ENCODE measurements at regions not wholly inside any gene's neighbourhood (a gene's known extent, or its start where the extent isn't known, plus 50 kb on each side); places are given as distances from the start of the nearest gene placed in this dataset.

DNA sequence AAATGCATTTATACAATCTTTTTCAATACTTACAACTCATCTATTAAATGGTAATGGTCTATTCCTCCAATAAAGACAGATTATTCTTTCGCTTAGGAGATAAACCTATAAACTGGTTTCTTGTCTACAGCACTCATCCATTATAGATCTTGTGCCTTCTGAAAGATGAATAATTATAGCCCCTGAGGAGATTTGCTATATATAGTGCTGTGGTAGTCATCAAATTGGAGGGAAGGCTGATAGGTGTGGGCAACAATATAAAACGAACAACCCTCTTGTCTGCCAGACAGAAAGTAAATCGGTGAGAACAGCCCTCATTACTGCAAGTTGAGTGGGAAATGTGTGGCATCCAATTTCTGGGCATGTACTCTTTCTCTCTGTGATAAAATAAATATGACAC, 292.5 kb upstream of the CNR1 start:
- no peak overlapping the region for H3K27ac ChIP-seq
- TF ChIP-seq, protein P1, sequence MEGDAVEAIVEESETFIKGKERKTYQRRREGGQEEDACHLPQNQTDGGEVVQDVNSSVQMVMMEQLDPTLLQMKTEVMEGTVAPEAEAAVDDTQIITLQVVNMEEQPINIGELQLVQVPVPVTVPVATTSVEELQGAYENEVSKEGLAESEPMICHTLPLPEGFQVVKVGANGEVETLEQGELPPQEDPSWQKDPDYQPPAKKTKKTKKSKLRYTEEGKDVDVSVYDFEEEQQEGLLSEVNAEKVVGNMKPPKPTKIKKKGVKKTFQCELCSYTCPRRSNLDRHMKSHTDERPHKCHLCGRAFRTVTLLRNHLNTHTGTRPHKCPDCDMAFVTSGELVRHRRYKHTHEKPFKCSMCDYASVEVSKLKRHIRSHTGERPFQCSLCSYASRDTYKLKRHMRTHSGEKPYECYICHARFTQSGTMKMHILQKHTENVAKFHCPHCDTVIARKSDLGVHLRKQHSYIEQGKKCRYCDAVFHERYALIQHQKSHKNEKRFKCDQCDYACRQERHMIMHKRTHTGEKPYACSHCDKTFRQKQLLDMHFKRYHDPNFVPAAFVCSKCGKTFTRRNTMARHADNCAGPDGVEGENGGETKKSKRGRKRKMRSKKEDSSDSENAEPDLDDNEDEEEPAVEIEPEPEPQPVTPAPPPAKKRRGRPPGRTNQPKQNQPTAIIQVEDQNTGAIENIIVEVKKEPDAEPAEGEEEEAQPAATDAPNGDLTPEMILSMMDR (conservative IDR thresholded peaks at IDR 0.05) = no peak

DNA sequence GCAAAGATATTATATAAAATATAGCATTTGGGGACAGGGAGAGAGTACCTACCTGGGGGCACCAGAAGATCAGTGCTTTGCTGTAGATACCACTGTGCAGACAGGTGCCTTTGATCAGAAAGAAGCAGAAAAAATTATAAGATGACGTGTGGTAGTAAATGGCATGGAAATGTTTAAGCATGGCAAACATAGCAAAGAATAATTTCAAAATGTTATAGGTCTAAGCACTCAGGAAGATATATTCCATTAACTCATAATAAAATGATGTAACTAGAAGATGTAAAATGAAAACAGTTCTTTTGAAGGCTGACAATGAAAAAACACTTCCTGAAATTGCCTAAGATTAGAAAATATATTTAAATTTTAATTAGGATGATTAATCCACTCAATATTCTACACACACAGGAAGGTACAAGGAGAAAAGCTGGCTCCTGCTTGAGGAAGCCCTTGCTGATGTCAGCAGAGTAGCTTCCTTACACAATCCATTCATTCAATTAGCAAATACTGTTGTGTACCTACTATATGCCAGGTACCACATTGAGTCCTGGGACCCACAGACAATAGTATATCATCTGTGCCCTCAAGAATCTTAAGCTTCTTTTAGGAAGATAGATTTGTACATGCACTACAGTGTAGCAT, 290.2 kb upstream of the CNR1 start:
- TF ChIP-seq, protein P1 (conservative IDR thresholded peaks at IDR 0.05) = no peak
- no peak overlapping the region for H3K27ac ChIP-seq

DNA sequence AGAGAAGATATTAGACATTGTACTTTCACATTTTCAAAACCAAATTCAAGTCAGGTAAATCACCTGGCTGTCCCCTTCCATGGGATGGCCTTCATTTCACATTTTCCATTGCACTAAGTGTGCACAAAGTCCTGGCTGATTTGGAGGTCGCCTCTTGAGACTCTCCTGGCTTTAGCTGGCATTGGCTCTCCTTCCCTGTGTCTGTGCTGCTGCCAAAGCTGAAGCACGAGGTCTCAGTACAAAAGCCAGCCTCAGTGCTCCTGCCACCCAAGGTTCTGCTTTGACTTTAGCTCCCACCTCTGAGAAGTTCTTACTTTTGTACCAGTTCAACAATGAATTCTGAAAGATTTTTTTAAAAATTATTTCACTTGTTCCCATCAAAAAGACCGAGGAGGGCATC, 289.2 kb upstream of the CNR1 start:
- TF ChIP-seq, protein P1 (conservative IDR thresholded peaks at IDR 0.05) = no peak
- no peak overlapping the region for H3K27ac ChIP-seq

DNA sequence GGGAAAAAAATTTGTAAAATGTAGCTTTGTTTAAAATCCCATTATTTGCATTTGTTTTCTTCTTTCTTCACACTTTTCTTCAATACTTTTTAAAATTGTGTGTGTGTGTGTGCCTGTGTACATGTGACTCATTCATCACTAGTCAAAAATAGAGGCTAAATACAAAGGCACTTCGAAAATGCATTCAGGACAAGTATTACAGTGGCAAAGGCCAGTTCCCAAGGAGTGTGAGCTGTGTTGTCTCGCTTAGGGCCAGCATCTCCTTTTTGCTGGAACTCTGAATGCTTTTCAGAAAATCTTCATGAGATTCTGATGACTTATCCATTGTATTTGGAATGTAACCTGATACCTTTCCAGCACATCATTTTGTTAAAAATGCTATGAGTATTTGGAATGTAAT, 288.5 kb upstream of the CNR1 start:
- H3K27ac ChIP-seq = no peak overlapping the region
- TF ChIP-seq, protein P1 (conservative IDR thresholded peaks at IDR 0.05) = no peak

DNA sequence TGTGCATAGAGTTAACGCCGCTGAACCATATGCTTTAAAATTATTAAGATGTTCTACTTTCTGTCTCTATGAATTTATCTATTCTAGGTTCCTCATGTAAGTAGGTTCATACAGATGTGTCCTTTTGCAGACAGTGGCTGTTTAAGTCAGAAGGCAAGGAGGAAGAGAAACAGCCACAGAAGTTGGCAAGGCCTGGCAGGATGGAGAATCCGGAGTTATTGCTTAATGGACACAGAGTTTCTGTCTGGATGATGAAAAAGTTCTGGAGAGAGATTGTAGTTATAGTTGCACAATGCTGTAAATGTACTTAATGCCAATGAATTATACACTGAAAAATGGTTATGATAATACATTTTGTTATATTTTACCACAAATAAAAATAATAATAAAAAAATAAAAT, 283.6 kb upstream of the CNR1 start:
- TF ChIP-seq, protein P1 (conservative IDR thresholded peaks at IDR 0.05) = no peak
- no peak overlapping the region for H3K27ac ChIP-seq

DNA sequence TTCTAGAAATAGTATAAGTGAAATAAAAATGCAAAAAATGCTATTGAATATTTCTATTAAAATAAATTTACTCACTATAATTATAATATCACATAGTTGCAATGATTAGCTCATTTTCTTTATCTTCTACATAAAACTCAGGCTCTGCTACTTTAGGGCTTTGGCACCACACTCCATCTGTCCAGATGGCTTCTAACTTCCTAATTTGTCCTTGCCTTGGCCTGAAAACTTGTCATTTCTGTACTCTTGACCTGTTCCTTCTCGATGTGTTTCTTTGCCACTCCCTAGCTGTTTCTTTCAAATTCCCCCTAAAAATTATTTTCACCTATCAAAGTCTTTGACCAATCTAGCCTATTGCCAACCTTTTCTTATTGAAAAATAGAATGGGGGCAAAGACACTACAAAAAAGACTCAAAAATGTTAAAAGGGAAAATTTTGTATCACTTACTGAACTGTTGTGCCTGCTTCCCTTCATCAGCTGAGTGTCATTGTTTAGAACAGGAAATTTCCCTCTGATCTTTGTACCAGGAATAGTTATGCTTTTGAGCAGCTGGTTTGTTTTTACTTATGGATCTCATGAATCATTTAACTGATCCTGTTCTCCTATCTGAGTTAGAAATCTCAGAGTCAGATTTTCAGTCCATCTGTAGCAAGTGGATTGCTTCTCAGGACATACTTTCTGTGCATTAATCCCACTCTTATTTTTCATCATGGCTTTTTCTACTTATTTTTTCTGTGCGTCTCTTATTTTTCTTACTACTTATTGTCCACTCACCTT, 279.2 kb upstream of the CNR1 start:
- no peak overlapping the region for H3K27ac ChIP-seq

DNA sequence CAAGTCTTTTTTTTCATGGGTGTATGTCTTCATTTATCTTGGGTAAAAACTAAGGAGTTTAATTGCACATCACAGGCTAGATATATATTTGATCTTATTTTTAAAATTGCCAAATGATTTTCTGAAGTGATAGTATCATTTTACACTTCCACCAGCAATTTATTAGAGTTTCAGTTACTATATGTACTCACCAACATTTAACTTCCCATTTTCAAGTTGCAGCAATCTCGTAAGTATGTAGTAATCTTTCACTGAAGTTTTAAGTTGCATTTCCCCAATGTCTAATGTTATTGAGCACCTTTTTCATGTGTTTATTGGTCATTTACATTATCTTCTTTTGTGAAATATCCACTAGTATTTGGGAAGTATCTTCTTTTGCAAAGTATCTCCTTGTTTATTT, 277.4 kb upstream of the CNR1 start:
- no peak overlapping the region for H3K27ac ChIP-seq
- TF ChIP-seq, protein P1 (conservative IDR thresholded peaks at IDR 0.05) = no peak

More for the DNA sequence above, 279.2 kb upstream of the CNR1 start:
- TF ChIP-seq, protein P1 (conservative IDR thresholded peaks at IDR 0.05) = no peak

All from VCaP (cell line).